GM21619 (cell line): ENCODE measurements at regions not wholly inside any gene's neighbourhood (a gene's known extent, or its start where the extent isn't known, plus 50 kb on each side); places are given as distances from the start of the nearest gene placed in this dataset.
"Not testable (repeated sequence)": the region's sequence is repeated elsewhere in the genome, so short reads cannot be mapped to it uniquely, and the experiment has no call there.

Source experiments
- ATAC-seq: cut with Tn5 transposase; IDR thresholded peaks from one replicate; pipeline ENCODE4 v1.9.1; 2021; ENCODE audit not compliant: unreplicated experiment

DNA sequence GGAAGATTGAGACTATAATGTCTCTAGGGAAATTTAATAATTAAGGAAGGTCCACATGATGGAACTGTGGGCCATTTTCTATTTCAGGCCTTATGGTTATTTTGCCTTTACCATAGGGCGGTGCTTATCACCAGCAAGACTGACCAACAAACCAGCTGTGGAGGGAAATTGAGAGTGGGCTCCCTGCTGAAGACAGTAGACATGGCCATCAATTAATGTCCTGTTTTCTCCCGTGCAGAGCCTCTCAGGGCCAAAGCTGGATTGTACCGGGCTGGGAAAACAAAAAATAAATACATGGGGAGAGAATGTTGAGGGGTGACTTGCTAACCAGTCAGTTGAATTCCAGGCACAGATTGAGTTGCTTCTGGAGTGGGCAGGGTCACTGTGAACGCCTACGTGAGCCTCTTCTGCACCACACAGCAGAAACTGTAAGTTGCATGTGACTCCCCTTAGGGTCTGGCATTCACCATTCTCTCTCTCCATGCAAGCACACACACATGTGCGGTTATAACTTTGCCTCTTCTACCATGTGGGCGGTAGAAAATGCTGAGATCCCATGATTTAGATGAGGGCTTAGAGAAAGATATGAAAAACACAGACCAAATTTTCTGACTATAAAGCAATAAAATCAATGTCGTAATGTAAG, 128.5 kb downstream of the COPS8 start:
- ATAC-seq = no peak

DNA sequence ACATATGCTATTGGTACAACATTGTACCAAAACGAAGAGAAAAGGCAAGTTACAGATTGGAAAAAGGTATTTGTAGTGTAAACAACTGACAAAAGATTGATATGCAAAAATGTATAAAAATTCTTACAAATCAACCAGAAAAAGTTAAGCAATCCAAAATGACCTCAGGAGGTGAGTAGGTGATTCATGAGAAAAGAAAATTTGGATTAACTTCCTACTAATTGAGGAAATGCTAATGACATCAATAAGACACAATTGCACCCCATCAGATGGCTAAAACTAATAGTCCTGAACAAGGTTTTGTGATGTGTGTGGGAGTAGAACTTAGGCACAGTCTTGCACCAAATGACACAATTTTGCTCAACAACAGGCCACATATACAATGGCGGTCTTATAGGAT, 129.3 kb downstream of the COPS8 start:
- ATAC-seq = no peak

DNA sequence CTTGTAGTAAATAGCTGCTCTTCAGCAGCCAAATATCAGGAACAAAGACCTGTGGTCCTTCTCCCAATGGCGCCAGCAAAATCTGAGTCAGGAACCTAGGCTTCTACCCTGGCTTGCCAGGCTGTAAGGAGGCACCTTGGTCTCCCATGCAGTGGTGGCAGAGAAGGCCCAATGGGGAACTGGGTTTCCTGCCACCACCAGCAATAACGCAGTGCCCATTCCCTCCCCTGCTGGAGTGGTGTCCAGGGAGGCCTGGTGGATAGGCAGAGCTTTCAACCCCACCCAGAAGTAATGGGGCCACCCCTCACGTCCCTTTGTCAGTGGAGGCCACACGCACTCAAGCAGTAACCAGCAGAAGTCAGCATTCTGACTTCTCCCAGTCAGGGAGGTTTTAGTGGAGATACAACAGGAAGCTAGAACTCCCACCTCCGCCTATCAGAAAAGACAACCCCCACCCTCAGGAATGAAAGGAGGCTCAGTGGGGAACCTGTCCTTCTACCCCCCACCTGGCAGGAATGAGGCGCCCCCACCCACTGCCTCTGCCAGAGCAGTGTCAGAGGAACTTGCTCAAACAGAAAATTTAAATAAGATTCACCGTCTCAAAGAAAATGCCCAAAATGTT, 132.4 kb downstream of the COPS8 start:
- no peak for ATAC-seq

DNA sequence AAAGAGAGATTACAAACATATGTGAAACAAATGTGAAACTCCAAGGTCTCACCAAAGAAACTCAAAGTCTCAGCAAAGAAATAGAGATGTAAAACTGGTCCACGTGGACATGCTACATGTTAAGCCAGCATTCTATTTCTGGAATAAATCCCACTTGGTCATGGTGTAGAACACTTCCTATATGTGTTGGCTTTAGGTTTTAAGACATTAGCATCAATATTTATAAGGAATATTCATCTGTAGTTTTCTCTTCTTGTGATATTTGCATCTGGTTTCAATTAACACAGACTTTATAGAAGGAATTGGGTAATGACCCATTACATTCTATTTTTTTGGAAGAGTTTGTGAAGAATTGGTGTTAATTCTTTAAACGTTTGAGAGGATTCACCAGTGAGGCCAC, 133.1 kb downstream of the COPS8 start:
- no peak for ATAC-seq

DNA sequence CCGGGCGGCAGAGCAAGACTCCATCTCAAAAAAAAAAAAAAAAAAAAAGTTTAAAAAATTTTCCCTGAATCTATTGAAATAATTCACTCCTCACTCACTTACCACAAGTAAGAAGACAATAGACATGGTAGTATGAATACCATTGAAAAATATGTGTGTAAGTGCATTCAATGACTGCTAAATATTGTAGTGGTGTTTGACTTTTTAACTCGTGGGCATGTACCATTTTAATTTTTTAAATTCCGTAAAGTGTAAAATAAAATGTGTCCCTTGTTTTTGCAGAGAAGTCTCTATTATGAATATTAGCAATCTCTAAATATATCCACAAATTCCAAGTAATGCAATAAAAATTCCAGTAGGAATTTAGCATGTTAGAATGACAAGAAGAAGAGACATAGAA, 134.1 kb downstream of the COPS8 start:
- no peak for ATAC-seq

DNA sequence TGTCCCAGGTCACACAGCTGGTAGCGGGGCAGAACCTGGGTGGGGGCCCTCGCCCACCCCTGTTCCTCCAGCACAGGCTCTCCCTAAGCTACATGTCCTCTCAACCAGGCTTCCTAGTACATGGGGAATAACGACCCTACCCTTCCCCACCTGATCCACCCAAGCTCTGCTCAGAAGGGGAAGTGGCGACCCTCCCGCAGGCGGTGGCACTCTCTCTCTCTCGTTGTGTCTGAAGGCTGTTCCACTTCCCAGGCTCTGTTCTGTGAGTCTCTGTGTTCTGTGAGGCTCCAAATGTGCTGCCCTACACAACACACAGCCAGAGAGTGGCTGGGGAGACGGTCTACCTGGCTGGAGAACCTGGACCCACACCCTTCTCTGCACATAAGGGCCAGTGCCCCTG, 135.8 kb downstream of the COPS8 start:
- ATAC-seq = no peak

DNA sequence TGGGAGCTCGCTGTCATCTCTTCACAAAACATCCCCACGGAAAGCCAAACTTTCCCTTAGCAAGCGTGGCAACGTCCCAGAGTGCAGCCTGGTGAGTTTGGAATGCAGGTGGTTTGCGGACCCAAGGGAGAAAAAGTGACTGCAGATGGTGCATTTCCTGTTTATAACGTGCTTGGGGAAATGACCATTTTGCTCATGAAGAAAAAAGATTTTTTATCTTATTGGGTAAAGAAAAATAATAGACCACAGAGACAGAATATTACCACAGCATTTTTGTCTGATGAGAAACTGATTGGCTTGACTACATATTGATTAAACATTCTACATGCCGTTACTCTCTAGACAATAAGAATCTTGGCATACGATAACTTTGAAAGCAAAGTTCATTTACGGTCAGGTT, 136.5 kb downstream of the COPS8 start:
- no peak for ATAC-seq

DNA sequence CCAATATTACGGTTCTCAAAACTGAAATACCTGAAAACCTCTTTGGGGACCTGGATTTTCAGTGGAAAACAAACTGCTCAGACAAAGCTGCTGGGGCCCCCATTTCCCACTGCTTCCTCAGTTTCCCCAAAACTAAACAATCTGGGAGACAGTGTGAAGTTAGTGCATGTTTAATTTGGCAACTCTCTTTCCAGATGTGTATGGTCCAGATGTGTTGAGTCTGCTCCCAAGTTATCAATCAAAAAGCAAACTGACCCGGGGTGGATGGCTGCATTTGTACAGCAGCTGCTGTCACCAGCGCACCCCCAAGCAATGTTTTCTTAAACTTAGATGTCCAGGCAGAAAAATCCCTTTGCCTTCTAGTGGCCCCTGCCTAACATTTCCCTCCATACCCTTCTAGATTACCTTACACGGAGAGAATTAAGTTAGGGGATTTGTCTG, 136.9 kb downstream of the COPS8 start:
- no peak for ATAC-seq

DNA sequence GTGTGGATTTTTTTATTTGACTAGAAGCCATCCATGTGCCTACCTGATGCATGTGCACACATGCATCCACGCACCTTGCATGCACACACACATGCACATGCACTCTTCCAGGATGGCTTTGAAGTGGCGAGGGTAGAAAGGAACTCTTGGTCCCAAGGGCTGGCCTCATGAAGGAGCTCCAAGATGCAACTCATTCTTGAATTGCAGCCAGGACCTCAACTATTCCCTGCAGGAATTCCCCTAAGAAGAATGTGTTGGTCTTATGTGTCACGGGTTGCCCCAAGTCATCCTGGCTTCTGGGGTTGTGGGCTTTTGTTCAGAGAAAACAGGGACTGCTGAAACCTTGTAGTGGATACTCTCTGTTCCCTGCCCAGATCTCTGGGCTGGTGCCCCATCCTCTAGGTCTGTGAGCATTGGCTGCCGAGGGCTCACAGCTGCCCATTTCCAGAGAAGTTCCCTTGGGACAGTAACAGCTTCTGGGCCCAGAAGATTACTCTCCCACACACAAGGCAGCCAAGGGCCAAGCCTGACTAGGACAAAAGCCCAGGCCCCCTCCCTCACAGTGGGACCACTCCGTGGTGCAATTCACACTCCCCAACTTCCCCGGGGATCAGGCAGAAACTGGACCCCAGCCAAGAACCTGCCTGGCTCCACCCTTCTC, 137.6 kb downstream of the COPS8 start:
- ATAC-seq = no peak

DNA sequence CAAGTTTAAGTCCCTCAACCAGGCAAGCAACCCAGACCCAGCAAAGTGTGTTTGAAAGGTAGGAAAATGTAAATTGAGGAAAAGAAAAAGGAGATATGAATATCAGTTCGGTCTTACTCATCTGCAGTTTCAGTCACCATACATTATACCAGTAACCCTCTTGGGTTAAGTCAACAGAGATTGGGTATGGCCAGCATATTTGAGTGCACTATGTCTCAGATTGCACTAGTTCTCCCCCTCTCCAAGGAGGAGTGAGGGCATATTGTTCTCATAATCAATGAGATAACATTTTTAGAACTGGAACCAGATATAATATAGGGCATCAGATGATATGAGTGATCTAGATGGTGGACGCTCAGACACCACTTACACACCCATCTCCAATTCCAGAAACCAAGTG, 141.5 kb downstream of the COPS8 start:
- ATAC-seq = no peak

DNA sequence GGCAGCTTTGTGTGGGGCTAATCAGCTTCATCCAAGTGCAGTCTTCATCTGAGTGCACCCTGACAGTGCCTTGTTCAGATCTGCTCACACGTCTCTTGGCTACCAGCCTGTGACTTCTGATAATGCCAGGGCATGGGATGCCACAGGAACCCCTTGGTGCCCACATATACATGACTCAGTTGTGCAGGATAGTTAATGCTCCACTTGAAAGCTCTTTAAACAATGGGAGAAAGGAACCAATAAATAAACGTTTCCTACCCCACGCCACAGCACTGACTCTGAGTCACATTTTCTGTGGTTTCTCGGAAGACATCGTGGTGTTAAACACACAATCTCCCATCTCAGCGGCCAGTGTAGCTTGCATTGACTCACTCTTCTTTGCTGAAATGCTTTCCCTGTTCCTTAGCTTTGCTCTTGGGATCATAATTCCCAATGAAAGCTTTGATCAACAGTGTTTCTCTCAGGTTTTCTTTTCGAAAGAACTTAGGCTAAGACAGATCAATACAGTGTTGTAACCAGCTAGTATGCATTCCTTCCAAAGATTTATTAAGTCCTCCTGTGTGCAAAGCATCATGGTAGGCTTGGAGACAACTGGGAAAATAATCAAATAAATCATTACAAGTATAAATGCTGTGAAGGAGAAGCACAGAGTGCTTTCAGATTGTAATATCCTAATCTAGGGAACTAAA, 142.0 kb downstream of the COPS8 start:
- ATAC-seq = no peak

DNA sequence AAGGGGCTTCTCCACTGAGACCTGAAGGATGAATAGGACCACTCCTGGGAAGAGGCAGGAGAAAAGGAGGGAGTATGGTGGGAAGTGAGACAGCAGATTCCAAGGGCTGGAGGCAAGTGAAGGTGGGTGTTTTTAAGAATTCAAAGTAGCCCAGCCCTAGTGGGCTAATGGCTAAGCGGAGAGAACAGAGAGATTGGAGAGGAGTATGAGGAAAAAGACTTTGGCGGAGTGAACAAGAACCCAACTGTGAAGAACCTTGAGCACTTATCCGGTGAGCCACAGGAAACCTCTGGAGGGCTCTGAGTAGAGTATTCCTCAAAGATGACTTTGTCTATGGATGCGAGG, 142.6 kb downstream of the COPS8 start:
- ATAC-seq = no peak

DNA sequence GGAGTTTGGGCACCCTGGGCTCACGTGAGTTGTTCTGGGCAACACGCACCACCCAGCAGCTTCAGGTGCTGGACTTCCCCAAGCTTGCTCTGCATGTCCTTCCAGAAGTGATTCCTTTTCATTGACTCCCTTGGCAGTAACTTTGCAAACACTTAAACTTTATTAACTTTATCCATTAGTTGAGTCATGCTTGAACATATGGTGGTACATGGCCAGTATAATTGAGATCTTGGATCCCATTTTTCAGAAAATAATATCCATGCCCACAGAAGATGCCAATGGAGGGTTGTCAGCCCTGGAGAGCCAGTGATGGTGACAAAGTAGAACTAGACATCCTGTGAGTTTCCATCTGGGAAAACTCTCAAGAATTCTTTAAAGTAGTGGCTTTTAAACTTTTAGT, 144.2 kb downstream of the COPS8 start:
- no peak for ATAC-seq

DNA sequence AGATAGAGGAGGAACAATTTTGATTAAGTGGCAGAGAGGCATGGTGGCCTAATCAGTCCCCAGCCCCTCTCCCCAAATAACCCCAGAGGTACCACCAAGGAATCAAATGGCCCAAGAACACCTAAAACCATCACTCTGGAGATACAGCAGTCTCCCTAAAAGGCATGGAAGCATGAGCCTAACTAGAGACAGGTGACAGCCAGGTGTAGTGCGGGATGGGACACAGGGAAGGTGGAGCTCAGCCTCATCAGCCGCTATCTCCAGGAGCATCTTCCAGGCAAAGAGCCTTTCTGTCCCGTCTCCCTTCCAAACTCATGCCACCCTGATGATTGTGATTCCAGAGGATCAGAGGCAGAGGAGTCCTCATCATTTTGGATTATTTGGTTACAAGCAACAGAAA, 144.7 kb downstream of the COPS8 start:
- ATAC-seq = no peak

DNA sequence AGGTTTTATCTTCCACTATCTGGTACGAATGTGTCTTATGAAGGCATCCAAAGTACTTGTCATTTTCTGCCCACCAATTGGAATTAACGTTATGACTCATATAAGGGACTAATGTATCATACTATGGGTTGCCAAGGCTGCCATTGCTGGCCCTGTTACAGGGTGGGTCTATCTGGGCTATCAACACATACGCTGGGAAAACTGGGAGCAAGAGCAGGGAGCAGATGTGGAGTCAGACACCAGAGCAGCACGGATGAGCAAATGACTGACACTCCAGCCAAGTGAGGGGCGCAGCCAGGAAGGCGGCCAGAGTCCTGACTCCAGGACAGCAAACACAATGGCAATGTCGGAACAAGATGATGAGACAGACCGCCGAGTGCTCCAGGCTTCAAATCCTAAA, 145.9 kb downstream of the COPS8 start:
- ATAC-seq = no peak

DNA sequence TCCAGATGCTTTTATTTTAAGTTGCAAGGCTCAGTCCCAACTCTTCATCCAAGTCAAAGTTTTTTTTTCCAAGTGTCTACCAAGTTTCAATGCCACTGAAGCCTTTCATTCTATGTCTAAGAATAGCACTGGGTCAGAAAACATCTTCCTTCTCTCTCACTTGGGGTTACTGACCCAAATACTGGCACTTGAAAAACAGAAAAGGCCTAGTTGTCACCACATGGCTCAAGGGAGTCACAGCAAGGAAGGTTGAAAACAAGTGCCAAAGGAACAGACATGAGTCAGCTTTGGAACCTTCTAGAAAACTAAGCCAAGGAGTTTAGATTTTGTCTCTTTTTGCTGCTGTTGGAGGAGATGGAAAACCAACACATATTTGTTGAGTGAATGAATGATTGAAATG, 146.5 kb downstream of the COPS8 start:
- no peak for ATAC-seq

DNA sequence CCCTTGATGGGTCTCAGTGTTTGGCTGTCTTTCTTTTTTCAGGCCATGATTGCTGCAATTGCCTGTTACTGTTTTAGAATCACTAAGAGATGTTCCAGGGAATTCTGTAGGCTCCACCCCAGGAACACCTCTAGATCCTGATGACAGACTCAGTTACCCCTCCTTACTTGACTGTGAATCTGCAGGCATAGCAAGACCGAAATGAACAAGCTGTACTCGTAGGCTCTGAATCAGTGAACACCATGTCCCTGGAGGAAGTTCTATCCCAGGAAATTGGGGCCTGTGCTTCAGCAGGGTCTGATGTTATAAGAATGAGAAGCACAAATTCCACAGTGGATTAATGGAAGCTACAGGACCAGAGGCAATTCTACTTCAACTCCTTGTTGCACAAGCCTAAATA, 148.6 kb downstream of the COPS8 start:
- no peak for ATAC-seq

DNA sequence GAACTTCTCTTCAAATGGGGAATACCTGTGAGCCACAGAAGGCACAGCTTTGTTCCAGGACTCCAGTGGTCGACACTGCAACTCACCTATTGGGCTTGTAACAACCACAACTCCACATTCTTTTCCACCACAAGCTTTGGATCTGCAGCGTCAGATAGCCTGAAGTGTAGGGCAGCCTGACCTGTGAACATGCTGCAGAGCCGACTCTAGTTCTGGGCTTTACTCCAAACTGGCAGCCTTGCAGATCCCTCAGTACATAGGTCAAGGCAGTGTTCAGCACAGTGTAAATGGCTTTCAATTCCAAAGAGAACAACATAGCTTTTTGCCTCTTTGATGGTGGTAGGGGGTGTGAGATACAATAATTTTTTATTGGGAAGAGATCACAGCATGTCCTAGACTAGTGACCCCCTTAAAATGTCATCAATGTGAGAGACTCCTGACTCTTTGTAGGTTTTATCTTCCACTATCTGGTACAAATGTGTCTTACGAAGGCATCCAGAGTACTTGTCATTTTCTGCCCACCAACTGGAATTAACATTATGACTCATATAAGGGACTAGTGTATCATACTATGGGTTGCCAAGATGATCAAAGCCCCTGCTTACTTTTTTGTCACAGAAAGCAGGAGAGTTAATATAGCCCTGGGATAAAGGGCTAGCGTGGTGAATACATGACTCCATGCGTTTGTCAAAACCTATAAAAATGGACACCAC, 149.8 kb downstream of the COPS8 start:
- no peak for ATAC-seq

DNA sequence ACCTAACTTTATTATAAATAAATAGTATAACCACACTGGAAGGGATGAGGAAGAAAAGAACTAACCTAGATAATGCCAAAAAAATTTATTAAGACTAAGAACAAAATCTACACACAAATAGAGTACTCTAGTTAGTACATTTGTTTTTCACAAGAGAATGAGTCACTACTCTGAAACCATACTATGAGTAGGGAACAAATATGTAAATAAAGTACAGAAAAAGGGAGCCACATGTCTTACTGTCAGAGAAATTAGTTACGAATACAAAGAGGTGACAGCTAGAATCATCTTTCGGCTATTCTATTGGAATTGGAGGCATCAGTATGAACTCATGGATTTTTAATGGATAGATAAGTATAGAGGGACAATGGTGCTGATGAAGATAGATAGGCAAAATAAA, 150.5 kb downstream of the COPS8 start:
- ATAC-seq = no peak

DNA sequence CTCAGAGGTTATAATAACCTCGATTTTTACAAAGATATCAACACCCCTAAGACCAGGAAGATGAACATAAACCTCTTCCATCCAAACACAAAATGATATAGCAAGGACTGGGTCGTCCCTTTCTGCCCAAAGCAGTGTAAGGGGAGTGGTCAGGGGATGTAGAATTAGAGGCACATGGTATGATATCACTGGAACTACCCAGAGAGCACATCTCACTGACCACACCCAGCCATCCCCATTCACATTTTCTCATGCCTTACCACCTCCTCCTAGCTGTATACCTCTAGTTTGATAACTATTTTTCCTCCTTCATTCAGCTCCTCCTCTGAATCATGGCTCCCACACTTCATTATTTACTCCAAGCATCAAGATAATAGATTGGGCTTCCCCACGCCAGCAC, 152.6 kb downstream of the COPS8 start:
- ATAC-seq = no peak

DNA sequence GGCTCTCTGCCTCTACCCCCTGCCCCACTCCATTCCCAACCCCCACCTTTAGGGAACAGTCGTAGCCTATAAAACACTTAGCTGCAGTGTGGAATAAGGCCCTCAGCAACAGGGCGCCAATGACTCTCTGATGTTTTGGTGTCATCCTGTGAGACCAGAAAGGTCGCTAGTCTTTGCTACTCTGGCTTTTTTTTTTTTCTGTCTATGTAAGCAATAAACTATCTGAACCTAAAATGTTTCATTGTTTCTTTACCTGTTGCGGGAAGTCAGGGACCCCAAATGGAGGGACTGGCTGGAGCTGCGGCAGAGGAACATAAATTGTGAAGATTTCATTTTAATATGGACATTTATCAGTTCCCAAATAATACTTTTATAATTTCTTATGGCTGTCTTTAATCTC, 154.6 kb downstream of the COPS8 start:
- no peak for ATAC-seq

DNA sequence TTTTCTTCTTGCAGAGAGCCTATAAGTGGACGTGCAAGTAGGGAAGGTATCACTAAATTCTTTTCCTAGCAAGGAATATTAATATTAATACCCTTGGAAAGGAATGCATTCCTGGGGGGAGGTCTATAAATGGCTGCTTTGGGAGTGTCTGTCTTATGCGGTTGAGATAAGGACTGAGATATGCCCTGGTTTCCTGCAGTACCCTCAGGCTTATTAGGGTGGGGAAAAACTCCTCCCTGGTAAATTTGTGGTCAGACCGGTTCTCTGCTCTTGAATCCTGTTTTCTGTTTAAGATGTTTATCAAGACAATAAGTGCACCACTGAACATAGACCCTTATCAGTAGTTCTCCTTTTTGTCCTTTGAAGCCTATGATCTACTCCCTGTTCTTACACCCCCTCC, 155.2 kb downstream of the COPS8 start:
- ATAC-seq = not testable (repeated sequence)
